Upper lobe of right lung (tissue), 1 donor: ENCODE measurements at regions not wholly inside any gene's neighbourhood (a gene's known extent, or its start where the extent isn't known, plus 50 kb on each side); places are given as distances from the start of the nearest gene placed in this dataset.

Source experiments
- ATAC-seq: fragments of 200-7000 bp; cut with Tn5 transposase; one replicate; pipeline ENCODE4 v1.9.1; 2020; ENCODE audit warnings: mild to moderate bottlenecking, moderate library complexity
- DNase-seq: peaks from one replicate; pipeline ENCODE4 v3.0.0-alpha.2; 2020
- H3K27ac ChIP-seq: fragments of 200-600 bp; one replicate; pipeline ENCODE4 v1.8.0; 2022
- H3K27me3 ChIP-seq: fragments of 200-600 bp; one replicate; pipeline ENCODE4 v1.8.0; 2022; ENCODE audit warnings: mild to moderate bottlenecking
- H3K36me3 ChIP-seq: fragments of 200-600 bp; one replicate; pipeline ENCODE4 v1.8.0; 2022
- H3K4me1 ChIP-seq: fragments of 200-600 bp; one replicate; pipeline ENCODE4 v1.8.0; 2022
- H3K4me3 ChIP-seq: fragments of 200-600 bp; one replicate; pipeline ENCODE4 v1.8.0; 2022; ENCODE audit warnings: mild to moderate bottlenecking
- H3K9me3 ChIP-seq: fragments of 200-600 bp; one replicate; pipeline ENCODE4 v1.8.0; 2022
- intact Hi-C: fragments of 100-400 bp; cut with DNase I; formaldehyde crosslinking; loops from one replicate; pipeline ENCODE4 v1.11.0; 2022
- TF ChIP-seq, protein P1 (sequence below): fragments of 200-600 bp; IDR thresholded peaks from one replicate; pipeline ENCODE4 v1.8.0; 2022; ENCODE audit warnings: antibody characterized with exemption
- donor health status: DM: no; HTN: yes; CAD: no; lungs with severe emphysema.

DNA sequence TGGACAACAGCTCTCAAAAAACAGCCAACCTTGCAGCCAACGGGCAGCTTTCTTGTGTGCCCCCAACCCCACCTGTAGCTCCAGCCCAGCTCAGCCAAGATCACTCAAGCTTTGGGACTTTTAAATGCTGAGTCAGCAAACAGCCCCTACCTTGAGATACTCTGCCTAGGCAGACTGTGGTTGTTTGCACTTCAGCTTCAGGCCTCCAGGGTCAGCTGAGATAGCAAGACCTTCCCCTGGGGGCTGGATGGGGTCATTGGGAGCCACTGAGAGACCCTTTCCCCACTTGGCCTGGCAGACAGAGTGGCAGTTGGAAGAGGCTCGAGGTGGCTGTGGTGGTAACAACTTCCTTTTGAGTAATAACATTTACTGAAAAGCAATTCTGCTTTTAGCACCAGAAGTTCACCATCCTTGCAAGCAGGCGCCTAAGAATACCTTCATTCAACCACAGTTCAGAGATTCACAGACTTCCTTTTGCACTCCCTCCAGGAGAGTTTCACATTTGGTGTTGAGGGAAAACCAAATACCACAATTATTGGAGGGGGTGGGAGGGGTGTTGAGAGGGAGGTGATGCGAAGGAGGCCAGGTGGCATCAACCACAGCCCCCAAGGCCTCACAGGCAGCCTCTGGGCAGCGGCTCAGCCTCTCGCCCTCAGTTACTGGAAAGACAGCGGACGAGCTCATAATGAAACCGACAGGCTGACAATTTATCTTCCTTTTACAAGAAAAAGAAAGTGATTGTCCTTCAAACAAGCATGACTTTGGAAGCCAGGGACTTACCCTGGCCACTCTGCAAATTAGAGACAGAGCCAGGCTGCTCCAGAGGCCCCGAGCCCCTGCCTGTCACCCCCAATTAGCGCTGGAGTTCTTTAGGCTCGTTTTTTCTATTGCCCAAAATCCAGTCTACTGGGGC, 148.1 kb downstream of the CEBPB start:
- Histone ChIP-seq H3K9me3 (no peaks in the 10 kb centered on the region), H3K27me3 (no peaks in the 10 kb centered on the region), H3K27ac (peak overlapping the region; percentile 55), H3K4me3 (no peak overlapping the region), H3K36me3 (no peaks in the 10 kb centered on the region), H3K4me1 (peaks cover 18% of the 10 kb centered on the region)
- ATAC-seq (peak; percentile 19), DNase-seq (no peak)
- TF ChIP-seq, protein P1, sequence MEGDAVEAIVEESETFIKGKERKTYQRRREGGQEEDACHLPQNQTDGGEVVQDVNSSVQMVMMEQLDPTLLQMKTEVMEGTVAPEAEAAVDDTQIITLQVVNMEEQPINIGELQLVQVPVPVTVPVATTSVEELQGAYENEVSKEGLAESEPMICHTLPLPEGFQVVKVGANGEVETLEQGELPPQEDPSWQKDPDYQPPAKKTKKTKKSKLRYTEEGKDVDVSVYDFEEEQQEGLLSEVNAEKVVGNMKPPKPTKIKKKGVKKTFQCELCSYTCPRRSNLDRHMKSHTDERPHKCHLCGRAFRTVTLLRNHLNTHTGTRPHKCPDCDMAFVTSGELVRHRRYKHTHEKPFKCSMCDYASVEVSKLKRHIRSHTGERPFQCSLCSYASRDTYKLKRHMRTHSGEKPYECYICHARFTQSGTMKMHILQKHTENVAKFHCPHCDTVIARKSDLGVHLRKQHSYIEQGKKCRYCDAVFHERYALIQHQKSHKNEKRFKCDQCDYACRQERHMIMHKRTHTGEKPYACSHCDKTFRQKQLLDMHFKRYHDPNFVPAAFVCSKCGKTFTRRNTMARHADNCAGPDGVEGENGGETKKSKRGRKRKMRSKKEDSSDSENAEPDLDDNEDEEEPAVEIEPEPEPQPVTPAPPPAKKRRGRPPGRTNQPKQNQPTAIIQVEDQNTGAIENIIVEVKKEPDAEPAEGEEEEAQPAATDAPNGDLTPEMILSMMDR, result no peak
- intact Hi-C loops, result no loop called here

DNA sequence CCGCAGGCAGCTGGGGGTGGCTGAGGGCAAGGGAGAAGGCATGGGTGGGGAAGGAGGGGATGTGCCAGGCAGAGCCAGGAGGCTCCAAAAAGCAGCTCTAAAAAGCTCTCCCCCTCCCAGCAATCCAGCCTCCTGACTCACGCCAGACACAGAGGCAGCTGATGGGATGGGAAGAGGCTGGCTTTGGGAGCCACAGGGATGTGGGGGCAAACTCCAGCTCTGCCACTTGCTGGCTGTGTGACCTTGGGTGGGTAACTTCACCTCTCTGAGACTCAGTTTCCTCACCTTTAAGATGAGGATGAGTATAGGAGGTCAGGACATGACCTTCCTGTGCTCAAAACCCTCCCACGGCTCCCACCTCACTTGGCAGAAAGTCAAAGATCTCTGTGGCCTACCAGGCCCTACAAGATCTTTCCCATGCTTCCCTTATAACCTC, 148.9 kb downstream of the CEBPB start:
- intact Hi-C loops, result no loop called here

DNA sequence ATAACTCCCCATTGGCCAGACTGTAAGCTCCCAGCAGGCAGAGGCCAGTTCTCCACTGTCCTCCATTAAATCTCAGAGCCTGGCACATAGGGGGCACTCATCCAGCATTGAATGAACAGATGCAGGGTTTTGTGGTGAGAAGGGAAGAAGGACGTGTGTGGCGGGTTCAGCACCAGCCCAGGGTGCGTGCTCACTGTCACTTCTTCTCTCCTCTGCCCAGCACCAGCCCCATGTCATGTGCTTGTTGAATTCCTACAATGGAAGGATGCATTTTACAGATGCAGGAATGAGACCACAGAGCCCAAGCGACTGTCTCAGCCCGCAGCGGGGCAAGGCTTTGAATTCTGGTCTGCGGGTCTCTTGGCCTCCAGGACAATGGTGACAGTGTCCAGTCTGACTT, 149.9 kb downstream of the CEBPB start:
- Histone ChIP-seq H3K36me3 (no peaks in the 10 kb centered on the region), H3K27me3 (no peaks in the 10 kb centered on the region), H3K27ac (no peak overlapping the region), H3K4me1 (peaks cover 26% of the 10 kb centered on the region), H3K4me3 (no peak overlapping the region), H3K9me3 (no peaks in the 10 kb centered on the region)
- intact Hi-C loops, result no loop called here
- TF ChIP-seq, protein P1, result no peak
- no peak for DNase-seq
- ATAC-seq, result no peak

More for the DNA sequence above, 148.9 kb downstream of the CEBPB start:
- H3K4me1 ChIP-seq, result peaks cover 19% of the 10 kb centered on the region
- TF ChIP-seq, protein P1, result no peak
- no peak overlapping the region for H3K4me3 ChIP-seq
- peak overlapping the region; percentile 55 for H3K27ac ChIP-seq
- DNase-seq (no peak), ATAC-seq (no peak)
- H3K9me3 ChIP-seq, result no peaks in the 10 kb centered on the region
- H3K36me3 ChIP-seq, result no peaks in the 10 kb centered on the region
- no peaks in the 10 kb centered on the region for H3K27me3 ChIP-seq

DNA sequence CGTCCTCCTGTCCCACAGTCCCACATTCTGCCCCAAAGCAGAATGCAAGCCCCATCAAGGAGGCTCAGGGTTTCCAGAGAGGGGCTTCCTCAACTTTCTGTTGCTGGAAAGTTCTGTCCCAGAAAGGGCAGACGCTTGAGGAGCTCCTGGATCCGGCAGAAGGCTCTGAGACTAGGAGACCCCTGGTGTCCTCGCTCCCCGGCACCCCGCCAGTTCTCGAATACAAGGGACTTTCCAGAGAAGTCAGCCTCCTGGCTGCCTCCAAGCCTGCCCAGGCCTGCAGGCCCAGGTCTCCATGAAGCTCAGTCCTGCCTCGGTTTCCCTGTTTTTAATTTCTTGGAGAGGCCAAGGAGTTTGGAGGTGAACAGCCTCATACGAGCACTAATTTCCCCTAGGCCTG, 150.4 kb downstream of the CEBPB start:
- DNase-seq (no peak), ATAC-seq (no peak)
- H3K27ac ChIP-seq, result no peak overlapping the region
- peaks cover 31% of the 10 kb centered on the region for H3K4me1 ChIP-seq
- H3K4me3 ChIP-seq, result no peak overlapping the region
- no peaks in the 10 kb centered on the region for H3K27me3 ChIP-seq
- H3K9me3 ChIP-seq, result no peaks in the 10 kb centered on the region
- H3K36me3 ChIP-seq, result no peaks in the 10 kb centered on the region
- intact Hi-C loops, result no loop called here
- TF ChIP-seq, protein P1, result no peak

DNA sequence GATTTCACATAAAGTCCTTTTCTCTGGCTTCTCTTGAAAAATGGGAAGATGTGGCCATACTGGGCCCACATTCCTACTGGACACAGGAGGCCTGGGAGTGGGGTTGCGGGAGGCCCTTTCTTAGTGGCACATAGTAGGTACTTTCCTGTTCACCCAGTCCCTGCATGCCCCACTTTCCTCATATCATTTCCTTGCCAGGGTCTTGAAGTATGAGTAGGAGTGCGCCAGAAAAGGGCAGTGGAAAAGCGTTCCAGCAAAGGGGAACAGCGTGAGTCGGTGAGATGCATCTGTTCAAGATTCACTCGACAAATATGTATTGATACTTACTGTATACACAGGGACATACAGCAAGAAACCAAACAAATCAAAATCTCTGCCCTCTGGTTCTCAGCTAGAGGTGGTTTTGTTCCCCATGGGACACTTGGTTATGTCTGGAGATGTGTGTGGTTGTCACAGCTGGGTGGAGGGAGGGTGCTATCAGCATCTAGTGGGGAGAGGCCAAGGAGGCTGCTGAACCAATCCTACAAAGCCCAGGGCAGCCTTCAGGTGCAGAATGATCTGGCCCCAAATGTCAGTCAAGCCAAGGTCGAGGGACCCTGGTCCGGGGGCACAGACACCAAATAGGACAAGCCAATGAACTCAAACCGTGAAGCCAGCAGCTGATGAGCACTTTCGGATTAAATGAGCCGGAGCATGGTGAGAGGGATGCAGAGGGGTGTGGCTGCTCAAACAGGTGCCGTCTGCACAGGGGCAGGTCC, 151.4 kb downstream of the CEBPB start:
- no peak for DNase-seq
- no peak overlapping the region for H3K27ac ChIP-seq
- no peak overlapping the region for H3K4me3 ChIP-seq
- TF ChIP-seq, protein P1, result no peak
- intact Hi-C loops, result no loop called here
- no peaks in the 10 kb centered on the region for H3K36me3 ChIP-seq
- no peaks in the 10 kb centered on the region for H3K27me3 ChIP-seq
- no peak for ATAC-seq
- H3K4me1 ChIP-seq, result peaks cover 41% of the 10 kb centered on the region
- H3K9me3 ChIP-seq, result no peaks in the 10 kb centered on the region
